PC-9 (cell line): ENCODE measurements at regions not wholly inside any gene's neighbourhood (a gene's known extent, or its start where the extent isn't known, plus 50 kb on each side); places are given as distances from the start of the nearest gene placed in this dataset.

ENCODE experiments used
- BruUV-seq: library from RNA; stranded (reverse); fragments of 400-500 nt; replicated peaks from 2 replicates; lab custom pipeline; 2021; lab: Mats Ljungman, UMichigan
- CTCF ChIA-PET: fragments of 300-600 bp; sonication (Branson Sonifier 250); formaldehyde crosslinking; loops from one replicate; lab custom pipeline; 2022; ENCODE audit warnings: antibody characterized with exemption; lab: Charles Lee
- POLR2A ChIA-PET: fragments of 300-600 bp; sonication (Branson Sonifier 250); formaldehyde crosslinking; loops from one replicate; lab custom pipeline; 2022; ENCODE audit warnings: antibody characterized with exemption; ENCODE audit not compliant: unreplicated experiment; lab: Charles Lee
- DNase-seq, 2 experiments: peaks; one replicate each; pipeline versions ENCODE4 v3.0.0 to v3.0.0-alpha.2; 2015 to 2022; ENCODE audit warnings: mixed read lengths in 1 of 2
- H2AFZ ChIP-seq: fragments of 200-600 bp; sonication (generic); 2 replicates; pipeline ENCODE4 v1.8.1; 2017; ENCODE audit warnings: antibody characterized with exemption
- H3F3A ChIP-seq: fragments of 200-600 bp; sonication (generic); 2 replicates; pipeline ENCODE4 v1.8.1; 2017; ENCODE audit warnings: antibody characterized with exemption, mild to moderate bottlenecking, low read depth; ENCODE audit not compliant: insufficient read depth
- H3K27ac ChIP-seq: fragments of 200-600 bp; sonication (generic); 2 replicates; pipeline ENCODE4 v1.6.1; 2016; ENCODE audit warnings: mixed run types
- H3K27me3 ChIP-seq: fragments of 200-600 bp; sonication (generic); 2 replicates; pipeline ENCODE4 v1.6.1; 2016; ENCODE audit warnings: low read depth, mixed run types; ENCODE audit not compliant: insufficient read depth
- H3K36me3 ChIP-seq: fragments of 200-600 bp; sonication (generic); 2 replicates; pipeline ENCODE4 v1.6.1; 2016; ENCODE audit warnings: low read depth, mixed run types
- H3K4me1 ChIP-seq: fragments of 200-600 bp; sonication (generic); replicated peaks from 2 replicates; pipeline ENCODE4 v1.6.1; 2016; ENCODE audit warnings: mixed run types; ENCODE audit not compliant: insufficient read depth
- H3K4me2 ChIP-seq: fragments of 200-600 bp; sonication (generic); 2 replicates; pipeline ENCODE4 v1.6.1; 2017; ENCODE audit warnings: mixed run types
- H3K4me3 ChIP-seq: fragments of 200-600 bp; sonication (generic); 2 replicates; pipeline ENCODE4 v1.6.1; 2016; ENCODE audit warnings: mixed run types
- H3K79me2 ChIP-seq: fragments of 200-600 bp; sonication (generic); 2 replicates; pipeline ENCODE4 v1.6.1; 2017; ENCODE audit warnings: low read depth, mixed run types
- H3K9me2 ChIP-seq: fragments of 200-600 bp; sonication (generic); 2 replicates; pipeline ENCODE4 v1.8.1; 2017; ENCODE audit warnings: mild to moderate bottlenecking; ENCODE audit not compliant: insufficient read depth
- H3K9me3 ChIP-seq: fragments of 200-600 bp; sonication (generic); 2 replicates; pipeline ENCODE4 v1.8.1; 2016; ENCODE audit warnings: low read depth; ENCODE audit not compliant: insufficient read depth
- H4K20me1 ChIP-seq: fragments of 200-600 bp; sonication (generic); 2 replicates; pipeline ENCODE4 v1.8.1; 2017; ENCODE audit not compliant: insufficient read depth
- CTCF ChIP-seq: fragments of 200-600 bp; sonication (generic); conservative IDR thresholded peaks from 2 replicates; pipeline ENCODE4 v1.6.1; 2017; ENCODE audit warnings: mixed run types, antibody characterized with exemption, mild to moderate bottlenecking, moderate library complexity
- EZH2 ChIP-seq: fragments of 200-600 bp; sonication (generic); IDR thresholded peaks from 2 replicates; pipeline ENCODE4 v1.8.0; 2017; ENCODE audit warnings: antibody characterized with exemption, low read depth
- intact Hi-C: fragments of 100-400 bp; cut with micrococcal nuclease; formaldehyde crosslinking; loops from one replicate; pipeline ENCODE4 v1.10.0; 2022; ENCODE audit not compliant: unreplicated experiment

- H3K36me3 ChIP-seq, result no peaks in the 10 kb centered on the region
- H2AFZ ChIP-seq, result no peak overlapping the region
- no peaks in the 10 kb centered on the region for H3K9me3 ChIP-seq
- ChIA-PET POLR2A (no interaction called here), CTCF (no interaction called here)
- H3K4me3 ChIP-seq, result no peak overlapping the region
- H3K27me3 ChIP-seq, result no peaks in the 10 kb centered on the region
- H3K9me2 ChIP-seq, result no peaks in the 10 kb centered on the region
- no peak for TF ChIP-seq EZH2
- no peak for TF ChIP-seq CTCF
- H4K20me1 ChIP-seq, result no peaks in the 10 kb centered on the region
- DNase-seq, result no peak
- no peaks in the 10 kb centered on the region for H3K4me1 ChIP-seq
- no TSS peak for BruUV-seq
- H3K27ac ChIP-seq, result no peak overlapping the region
- intact Hi-C loops, result no loop called here
- H3K4me2 ChIP-seq, result no peak overlapping the region
- H3K79me2 ChIP-seq, result no peaks in the 10 kb centered on the region
- H3F3A ChIP-seq, result no peaks in the 10 kb centered on the region
These were observed 113.7 kb upstream of the RASGRP1 start for GRCh38 chr15:38678281-38678680.

- TF ChIP-seq EZH2 (no peak), CTCF (no peak)
- no peak overlapping the region for H3K4me2 ChIP-seq
- H3K4me3 ChIP-seq, result no peak overlapping the region
- POLR2A ChIA-PET, result no interaction called here
- no peaks in the 10 kb centered on the region for H3K27me3 ChIP-seq
- no peak overlapping the region for H2AFZ ChIP-seq
- no peak overlapping the region for H3K27ac ChIP-seq
- H3K36me3 ChIP-seq, result no peaks in the 10 kb centered on the region
- no peaks in the 10 kb centered on the region for H3F3A ChIP-seq
- DNase-seq, result no peak
- H3K9me3 ChIP-seq, result no peaks in the 10 kb centered on the region
- CTCF ChIA-PET, result interaction anchor here (0.7 kb wide), 1 partner anchor 15 kb away, joined by 4 read pairs; no protein-coding TSS in a partner anchor
- H3K9me2 ChIP-seq, result no peaks in the 10 kb centered on the region
- BruUV-seq, result no TSS peak
- no peaks in the 10 kb centered on the region for H3K79me2 ChIP-seq
- H4K20me1 ChIP-seq, result no peaks in the 10 kb centered on the region
- no peaks in the 10 kb centered on the region for H3K4me1 ChIP-seq
- intact Hi-C loops, result no loop called here
These were observed 116.2 kb upstream of the RASGRP1 start for GRCh38 chr15:38680775-38681174.

GRCh38 chr15:38682363-38682762, 117.7 kb upstream of the RASGRP1 start:
- POLR2A ChIA-PET, result no interaction called here
- CTCF ChIA-PET, result interaction anchor here (0.6 to 2.8 kb wide), 2 partner anchors 95 to 242 kb away, joined by 4 to 14 read pairs; no protein-coding TSS in a partner anchor
- intact Hi-C loops, result loop anchor here (2.0 kb wide), 3 partner anchors 120 to 242 kb away; no protein-coding TSS in a partner anchor

More at GRCh38 chr15:38682363-38682762, 117.7 kb upstream of the RASGRP1 start:
- Histone ChIP-seq H3K27me3 (no peaks in the 10 kb centered on the region), H3K27ac (no peak overlapping the region), H3K4me3 (no peak overlapping the region), H3K36me3 (no peaks in the 10 kb centered on the region), H3K79me2 (no peaks in the 10 kb centered on the region), H3K4me2 (no peak overlapping the region), H3K4me1 (no peaks in the 10 kb centered on the region), H3K9me2 (no peaks in the 10 kb centered on the region), H3K9me3 (no peaks in the 10 kb centered on the region), H2AFZ (no peak overlapping the region), H4K20me1 (no peaks in the 10 kb centered on the region), H3F3A (no peaks in the 10 kb centered on the region)
- DNase-seq, result no peak
- BruUV-seq, result no TSS peak
- TF ChIP-seq EZH2, result no peak
- no peak for TF ChIP-seq CTCF
